ENCODE measurements at regions not wholly inside any gene's neighbourhood (a gene's known extent, or its start where the extent isn't known, plus 50 kb on each side); places are given as distances from the start of the nearest gene placed in this dataset.

- Histone ChIP-seq H3K23me2 (ENCODE audit: low read depth, low read length) (no peaks in the 10 kb centered on the region), H3K56ac (replicated peaks; ENCODE audit: insufficient read length, low read depth, low read length) (no peak overlapping the region), H3K4ac (replicated peaks; ENCODE audit: insufficient read length, low read depth, low read length) (peak overlapping the region; percentile 0), H2BK120ac (replicated peaks; ENCODE audit: low read depth, low read length) (peak overlapping the region; percentile 14), H2BK12ac (ENCODE audit: low read depth, low read length) (peak overlapping the region; percentile 96), H3K79me1 (ENCODE audit: low read depth, low read length) (no peaks in the 10 kb centered on the region; the same call in 1 of the 2 replicates), H2BK15ac (ENCODE audit: low read length) (peak overlapping the region; percentile 84; the same call in 1 of the 2 replicates), H3K4me1 (replicated peaks in 1 of 4; ENCODE audit: control insufficient read depth in 3 of 4, insufficient read depth in 4 of 4, low read length in 3 of 4) (peaks cover 16 to 35% (median 25%) of the 10 kb centered on the region in 4 experiments), H2AFZ (ENCODE audit: low read length) (no peak overlapping the region), H3K27me3 (replicated peaks in 1 of 4; ENCODE audit: control insufficient read depth in 3 of 4, extremely low read depth in 1 of 4, insufficient read depth in 3 of 4, low read length in 3 of 4) (no peaks in the 10 kb centered on the region), H3K14ac (ENCODE audit: insufficient read length) (no peak overlapping the region), H2AK5ac (ENCODE audit: low read depth, low read length) (no peak overlapping the region), H3K9ac (replicated peaks in 1 of 4; ENCODE audit: extremely low read depth in 1 of 4, low read depth in 3 of 4, low read length in 3 of 4) (no peak overlapping the region), H3K23ac (ENCODE audit: insufficient read length) (no peak overlapping the region), H2BK20ac (ENCODE audit: low read length) (peak overlapping the region; percentile 92), H2BK5ac (ENCODE audit: low read depth, low read length) (peak overlapping the region; percentile 19; the same call in 1 of the 2 replicates), H4K8ac (ENCODE audit: extremely low read depth, insufficient read depth, low read length) (no peak overlapping the region), H4K5ac (ENCODE audit: insufficient read length, low read depth, low read length) (peak overlapping the region; percentile 27), H3K18ac (ENCODE audit: extremely low read depth, low read length) (peak overlapping the region; percentile 41; the same call in 1 of the 2 replicates), H3K4me3 (ENCODE audit: extremely low read depth in 1 of 4, insufficient read depth in 2 of 4, low read depth in 3 of 4, low read length in 4 of 4) (no peak overlapping the region), H3K9me3 (ENCODE audit: insufficient read depth in 2 of 2, low read depth in 1 of 2, low read length in 1 of 2) (no peaks in the 10 kb centered on the region; a peak in 2 of 4 replicates), H4K91ac (replicated peaks; ENCODE audit: insufficient read length, low read length) (peak overlapping the region; percentile 56), H3K27ac (ENCODE audit: low read depth, low read length) (no peak overlapping the region), H4K20me1 (replicated peaks in 1 of 2; ENCODE audit: control insufficient read depth in 1 of 2, insufficient read depth in 2 of 2, low read length in 2 of 2) (no peaks in the 10 kb centered on the region), H3K36me3 (ENCODE audit: control insufficient read depth in 2 of 4, insufficient read depth in 4 of 4, low read length in 3 of 4) (no peaks in the 10 kb centered on the region), H3K4me2 (ENCODE audit: insufficient read depth in 1 of 2, low read depth in 2 of 2, low read length in 2 of 2) (peak overlapping the region in 1 of 2 experiments; percentile 55; a peak in 2 of 4 replicates), H3K79me2 (ENCODE audit: control insufficient read depth in 1 of 2, insufficient read depth in 2 of 2, low read length in 2 of 2) (no peaks in the 10 kb centered on the region)
- WGBS, 2 experiments (ENCODE audit: extremely low coverage in 1 of 2, insufficient coverage in 1 of 2, insufficient read length in 1 of 2, insufficient replicate concordance in 2 of 2, low coverage in 1 of 2, low lambda C conversion rate in 2 of 2, missing lambda C conversion rate in 1 of 2) = 94% methylated on average over 5 of the region's 5 CpGs; no CpG with 5 or more reads in 1 of the 2 experiments
- FAIRE-seq = no peak
- POLR2A ChIA-PET (ENCODE audit: partially characterized antibody) = no interaction called here
- no peak for TF ChIP-seq BRCA1 (IDR thresholded peaks at IDR 0.05; ENCODE audit: low read depth, low read length)
- DNase-seq (ENCODE audit: low read depth in 1 of 2, low spot score in 2 of 2) = no peak
- CTCF ChIA-PET (ENCODE audit: partially characterized antibody) = interaction anchor here (0.5 to 1.4 kb wide), 7 partner anchors 9 to 796 kb away, joined by 3 to 5 read pairs (median 3); no protein-coding TSS in a partner anchor
Measured at GRCh38 chr13:112158961-112159360, 92.0 kb downstream of the SOX1 start.
